ENCODE measurements at regions not wholly inside any gene's neighbourhood (a gene's known extent, or its start where the extent isn't known, plus 50 kb on each side); places are given as distances from the start of the nearest gene placed in this dataset.

- TF ChIP-seq CTCF (IDR thresholded peaks at IDR 0.05) (no peak), ZFX (IDR thresholded peaks at IDR 0.05; ENCODE audit: borderline replicate concordance) (no peak)
Measured at GRCh38 chr1:192002063-192002462, 156.2 kb upstream of the RGS18 start.

Data from 22Rv1 (cell line).